Myocyte (in vitro differentiated cells): ENCODE measurements at regions not wholly inside any gene's neighbourhood (a gene's known extent, or its start where the extent isn't known, plus 50 kb on each side); places are given as distances from the start of the nearest gene placed in this dataset.

Experiments
- DNase-seq: peaks from one replicate; pipeline ENCODE4 v3.0.0-alpha.2; 2012; ENCODE audit warnings: low read depth

DNA sequence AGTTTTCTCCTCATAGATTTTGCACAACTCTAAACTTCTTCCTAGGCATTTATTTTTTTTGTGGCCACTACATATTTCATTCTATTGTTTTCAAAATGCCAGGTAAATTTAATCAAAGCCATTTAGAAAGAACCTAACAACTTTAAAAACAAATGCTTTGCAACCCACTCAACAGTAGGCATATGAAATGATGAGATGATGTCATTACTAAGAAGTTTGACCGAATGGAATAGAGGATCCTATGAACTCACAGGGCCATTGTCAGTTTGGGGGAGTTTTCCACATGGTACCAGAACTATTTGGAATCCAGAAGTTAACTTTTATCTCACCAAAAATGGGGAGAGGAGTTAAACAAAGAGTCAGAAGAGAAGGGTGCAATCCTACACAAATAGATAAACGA is 100.7 kb upstream of the INHBA start:
- no peak for DNase-seq

DNA sequence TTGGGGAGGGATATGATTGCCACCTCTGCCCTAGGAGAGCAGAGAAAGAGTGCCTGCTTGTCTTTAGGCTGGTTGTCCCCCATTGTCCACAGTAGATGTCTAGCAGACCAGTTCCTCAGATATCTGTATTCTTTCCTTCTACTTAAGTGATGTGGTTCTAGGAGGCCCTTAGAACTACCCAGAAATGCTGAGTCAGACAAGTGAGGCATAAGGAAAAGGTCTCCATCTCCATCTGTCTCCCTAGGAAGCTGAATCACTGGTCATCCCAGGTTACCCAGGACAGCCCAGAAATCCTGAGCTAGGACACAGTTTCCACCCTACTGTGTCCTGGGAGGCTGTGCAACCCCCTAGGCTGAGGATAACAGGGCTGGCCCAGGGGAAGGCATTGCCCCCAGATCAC is 93.4 kb upstream of the INHBA start:
- no peak for DNase-seq

DNA sequence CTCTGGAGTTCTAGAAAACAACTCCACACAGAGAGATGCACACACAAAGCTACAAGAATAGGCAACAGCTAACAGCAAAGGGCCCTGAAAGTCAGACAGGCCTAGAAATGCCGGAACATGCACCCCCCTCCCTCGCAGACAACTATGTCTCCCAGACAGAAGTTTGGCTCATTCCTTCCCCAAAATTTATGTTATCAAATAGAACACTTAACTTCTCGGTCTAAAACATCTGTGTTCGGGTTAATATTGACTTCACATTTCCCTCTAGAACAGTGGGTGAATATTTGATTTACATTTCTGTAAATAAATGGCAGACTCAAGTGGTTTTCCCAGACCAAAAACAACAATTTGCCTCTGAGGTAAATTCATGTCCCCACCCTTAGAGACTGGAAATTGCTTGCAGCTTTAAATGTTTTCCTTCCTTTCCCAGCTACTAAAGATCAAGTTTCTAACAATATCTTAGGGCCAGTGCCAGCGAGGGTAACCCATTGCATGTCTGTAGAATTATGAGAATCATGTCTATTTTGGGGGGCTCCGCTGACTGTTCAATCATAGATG is 92.5 kb upstream of the INHBA start:
- DNase-seq: no peak

- DNase-seq: no peak
Observed at GRCh38 chr7:41793556-41793955, 90.7 kb upstream of the INHBA start.

- no peak for DNase-seq
Observed at GRCh38 chr7:41792120-41792519, 89.2 kb upstream of the INHBA start.

DNA sequence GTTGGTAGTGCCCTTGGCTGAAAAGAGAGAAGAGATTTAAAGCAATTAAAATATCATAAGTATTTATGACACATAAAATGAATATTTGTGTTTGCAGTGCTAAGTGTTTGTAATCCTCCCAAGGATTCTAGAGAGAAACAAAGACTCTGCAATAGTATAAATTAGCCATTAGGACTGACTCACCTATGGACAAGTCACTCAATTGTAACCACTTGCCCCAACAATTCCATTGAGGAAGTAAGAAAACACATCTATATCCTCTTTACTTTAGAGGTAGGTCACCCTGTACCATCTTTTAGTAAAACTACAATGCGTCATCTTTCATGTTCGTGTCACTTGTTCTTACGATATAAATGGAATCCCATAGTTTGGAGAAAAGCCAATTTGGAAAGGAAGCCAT is 85.7 kb upstream of the INHBA start:
- no peak for DNase-seq

- DNase-seq: peak; percentile 8
Observed at GRCh38 chr7:41787651-41788350, 84.9 kb upstream of the INHBA start.

- DNase-seq: no peak
Observed at GRCh38 chr7:41786944-41787343, 84.1 kb upstream of the INHBA start.

GRCh38 chr7:41786404-41786803 is 83.5 kb upstream of the INHBA start:
- no peak for DNase-seq

GRCh38 chr7:41785840-41786239 is 83.0 kb upstream of the INHBA start:
- no peak for DNase-seq

GRCh38 chr7:41785265-41785664 is 82.4 kb upstream of the INHBA start:
- no peak for DNase-seq

- DNase-seq: no peak
Observed at GRCh38 chr7:41779918-41780317, 77.0 kb upstream of the INHBA start.

DNA sequence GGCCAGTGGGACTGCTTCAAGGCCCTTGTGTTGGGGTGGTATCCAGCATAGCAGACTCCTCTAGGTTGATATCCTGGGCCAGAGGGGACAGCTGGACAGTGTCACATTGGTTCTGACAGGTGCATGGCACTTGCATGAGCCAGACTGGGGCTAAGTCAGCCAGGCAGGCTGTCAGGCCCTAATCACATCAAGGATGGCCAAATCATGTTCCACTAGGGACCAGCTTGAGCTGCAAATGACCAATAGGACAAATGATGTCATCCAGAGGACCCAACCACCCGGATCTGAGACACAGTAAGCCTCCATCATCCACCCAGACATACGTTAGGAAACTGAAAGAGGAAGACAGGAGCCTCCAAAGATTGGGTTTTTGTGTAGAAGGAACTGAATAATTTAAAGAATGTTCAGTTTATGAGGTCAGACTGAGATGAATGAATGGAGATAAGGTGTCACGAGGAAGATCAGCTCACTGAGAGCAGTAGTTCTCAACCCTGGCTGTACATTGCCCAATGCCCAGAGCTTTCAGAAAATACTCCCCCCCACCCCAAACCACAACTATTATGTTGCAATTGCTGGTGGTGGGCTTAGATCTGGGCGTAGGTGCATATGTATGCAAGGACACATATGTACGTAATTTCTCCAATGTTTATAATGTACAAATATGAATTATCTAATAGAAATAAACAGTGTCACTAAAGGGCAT is 75.2 kb upstream of the INHBA start:
- DNase-seq: peak; percentile 38

DNA sequence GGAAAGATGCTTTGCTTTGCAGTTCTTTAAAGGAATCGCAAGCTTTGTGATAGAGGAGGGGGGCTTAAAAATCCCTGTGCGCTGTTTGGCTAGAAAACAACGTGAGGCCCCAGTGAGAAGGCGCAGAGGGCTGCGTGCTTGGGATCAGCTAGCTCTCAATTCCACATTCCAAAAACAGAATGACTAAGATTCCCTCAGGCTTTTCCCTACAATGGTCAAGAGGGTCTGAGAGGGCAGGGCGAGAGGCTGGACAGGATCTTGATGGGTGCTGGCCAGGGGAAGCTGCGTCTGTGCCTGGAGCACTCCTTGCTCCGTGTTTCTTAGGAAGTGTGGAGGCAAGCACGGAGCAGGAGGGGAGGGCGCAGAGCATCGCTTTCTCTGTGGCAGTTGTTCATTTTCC is 72.1 kb upstream of the INHBA start:
- no peak for DNase-seq

- no peak for DNase-seq
Observed at GRCh38 chr7:41773756-41774155, 70.9 kb upstream of the INHBA start.

GRCh38 chr7:41771717-41772116 is 68.8 kb upstream of the INHBA start:
- no peak for DNase-seq

GRCh38 chr7:41769162-41769561 is 66.3 kb upstream of the INHBA start:
- no peak for DNase-seq

DNA sequence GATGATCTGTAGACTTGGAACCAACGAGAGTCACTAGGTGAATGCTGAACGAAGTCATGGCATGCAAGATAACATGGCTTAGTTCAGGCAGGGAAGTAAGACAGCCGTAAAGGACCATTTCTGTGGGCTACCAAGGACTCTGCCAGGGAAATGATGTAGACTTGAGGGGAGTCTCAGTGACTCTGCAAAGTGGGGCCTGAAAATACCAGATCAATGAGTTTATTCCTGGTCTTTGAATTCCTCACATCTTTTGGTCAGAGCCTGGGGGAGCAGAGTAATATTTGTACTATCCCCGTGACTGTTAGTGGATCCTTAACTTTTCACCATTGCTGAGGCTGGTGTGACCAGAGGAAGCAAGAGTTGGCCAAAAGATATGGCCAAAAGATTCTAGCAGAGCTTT is 60.7 kb upstream of the INHBA start:
- DNase-seq: no peak

GRCh38 chr7:41762641-41763040 is 59.8 kb upstream of the INHBA start:
- no peak for DNase-seq

DNA sequence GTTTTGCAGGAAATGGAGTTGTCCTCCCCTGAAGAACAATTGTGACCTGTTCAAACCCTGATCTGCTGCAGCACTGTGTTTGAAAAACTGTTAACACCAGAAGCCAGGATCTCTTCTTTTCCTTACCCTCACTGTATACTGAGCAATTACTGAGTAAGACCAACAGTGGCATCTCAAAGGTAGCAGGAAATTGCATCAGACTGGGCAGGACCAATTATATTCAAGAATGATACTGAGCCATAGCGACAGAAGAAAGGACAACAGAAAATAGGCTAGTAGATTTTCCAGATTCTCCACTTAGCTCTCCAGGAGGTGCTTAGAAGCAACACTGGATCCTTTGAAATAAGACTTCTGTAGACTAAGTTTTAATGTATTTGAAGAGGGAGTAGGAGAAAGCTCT is 57.4 kb upstream of the INHBA start:
- no peak for DNase-seq

- DNase-seq: no peak
Observed at GRCh38 chr7:41758321-41758720, 55.4 kb upstream of the INHBA start.

- no peak for DNase-seq
Observed at GRCh38 chr7:41756650-41757182, 53.8 kb upstream of the INHBA start.

DNA sequence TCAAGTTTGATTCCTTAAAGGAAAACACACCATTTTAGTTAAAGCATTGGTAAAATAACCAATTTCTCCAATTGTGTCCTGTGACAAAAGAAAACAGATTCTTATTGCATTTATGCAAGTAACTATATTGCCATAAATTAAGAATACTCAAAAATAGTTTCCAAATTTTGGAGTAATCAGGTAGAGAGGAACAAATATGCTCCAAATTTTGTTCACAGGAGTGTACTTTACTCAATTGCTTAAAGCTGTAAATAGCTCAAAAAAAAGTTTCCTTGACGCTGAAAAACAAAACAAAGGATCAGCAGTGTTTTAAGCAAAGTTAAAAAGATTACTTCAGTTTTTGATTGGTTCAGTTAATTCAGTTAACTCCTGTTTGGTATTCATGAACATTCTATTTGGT is 52.2 kb upstream of the INHBA start:
- DNase-seq: no peak
